SK-N-SH (cell line): ENCODE measurements at regions not wholly inside any gene's neighbourhood (a gene's known extent, or its start where the extent isn't known, plus 50 kb on each side); places are given as distances from the start of the nearest gene placed in this dataset.

Experiments used
- CTCF ChIA-PET: fragments of 300-600, 350-600 bp; formaldehyde crosslinking; extraction: SDS; loops from one replicate; lab custom pipeline; 2021; lab: Yijun Ruan, JAX
- POLR2A ChIA-PET: fragments of 350-600 bp; sonication (Branson Sonifier 250); formaldehyde crosslinking; extraction: SDS; loops from one replicate; lab custom pipeline; 2020; ENCODE audit warnings: antibody characterized with exemption, inconsistent platforms; lab: Yijun Ruan, JAX
- DNase-seq: peaks from one replicate; pipeline ENCODE4 v3.0.0; 2012
- H2AFZ ChIP-seq: fragments of 200-600 bp; sonication (generic); 2 replicates; pipeline ENCODE4 v1.8.1; 2016; ENCODE audit warnings: antibody characterized with exemption, mild to moderate bottlenecking, low read depth
- H3F3A ChIP-seq: fragments of 200-600 bp; sonication (generic); replicated peaks from 2 replicates; pipeline ENCODE3; 2016; ENCODE audit warnings: antibody characterized with exemption, mild to moderate bottlenecking; ENCODE audit not compliant: insufficient read depth
- H3K27ac ChIP-seq, 2 experiments: fragments of 200-500 bp in 1 of 2; fragments of 200-600 bp in 1 of 2; sonication (Bioruptor generic) in 1 of 2; sonication (generic), shearing (Covaris generic) in 1 of 2; 2 replicates each; pipeline versions ENCODE4 v1.5.1 to v1.6.1; 2014 to 2016; ENCODE audit warnings: low read depth in 2 of 2, inconsistent platforms in 1 of 2, low read length in 1 of 2, mild to moderate bottlenecking in 1 of 2, mixed read lengths in 1 of 2
- H3K27me3 ChIP-seq: fragments of 200-600 bp; sonication (generic), shearing (Covaris generic); 2 replicates; pipeline ENCODE4 v1.6.1; 2016; ENCODE audit warnings: mixed run types; ENCODE audit not compliant: insufficient read depth
- H3K36me3 ChIP-seq, 2 experiments: fragments of 200-500 bp in 1 of 2; fragments of 200-600 bp in 1 of 2; sonication (Bioruptor generic) in 1 of 2; sonication (generic) in 1 of 2; replicated peaks in 1 of 2; 2 replicates each; pipeline versions ENCODE3 to v1.5.1; 2014 to 2016; ENCODE audit warnings: low read length in 1 of 2, mild to moderate bottlenecking in 1 of 2; ENCODE audit not compliant: insufficient read depth in 2 of 2, control insufficient read depth in 1 of 2
- H3K4me1 ChIP-seq, 2 experiments: fragments of 200-500 bp in 1 of 2; fragments of 200-600 bp in 1 of 2; sonication (Bioruptor generic) in 1 of 2; sonication (generic), shearing (Covaris generic) in 1 of 2; 2 replicates each; pipeline versions ENCODE4 v1.5.1 to v1.6.1; 2014 to 2016; ENCODE audit warnings: low read depth in 1 of 2, low read length in 1 of 2, mixed run types in 1 of 2; ENCODE audit not compliant: insufficient read depth in 2 of 2, control insufficient read depth in 1 of 2
- H3K4me2 ChIP-seq: fragments of 200-600 bp; sonication (generic), shearing (Covaris generic); 2 replicates; pipeline ENCODE4 v1.6.1; 2017; ENCODE audit warnings: mixed run types
- H3K4me3 ChIP-seq, 2 experiments: fragments of 200-500 bp in 1 of 2; fragments of 200-600 bp in 1 of 2; sonication (Bioruptor generic) in 1 of 2; sonication (generic), shearing (Covaris generic) in 1 of 2; 2 replicates each; pipeline versions ENCODE4 v1.5.1 to v1.8.1; 2014 to 2016; ENCODE audit warnings: low read depth in 2 of 2, inconsistent platforms in 1 of 2, low read length in 1 of 2, mild to moderate bottlenecking in 1 of 2, mixed read lengths in 1 of 2, moderate library complexity in 1 of 2
- H3K79me2 ChIP-seq: fragments of 200-600 bp; sonication (generic); 2 replicates; pipeline ENCODE4 v1.8.1; 2017; ENCODE audit warnings: mild to moderate bottlenecking; ENCODE audit not compliant: insufficient read depth
- H3K9ac ChIP-seq: fragments of 200-600 bp; sonication (generic); 2 replicates; pipeline ENCODE4 v1.6.1; 2017; ENCODE audit warnings: mixed run types
- H3K9me2 ChIP-seq: fragments of 200-600 bp; sonication (generic); 2 replicates; pipeline ENCODE4 v1.6.1; 2017; ENCODE audit warnings: mixed run types
- H3K9me3 ChIP-seq: fragments of 200-600 bp; sonication (generic); 2 replicates; pipeline ENCODE4 v1.6.1; 2017; ENCODE audit warnings: mixed run types, mild to moderate bottlenecking, moderate library complexity
- H4K20me1 ChIP-seq: fragments of 200-600 bp; sonication (generic); 2 replicates; pipeline ENCODE4 v1.6.1; 2017; ENCODE audit warnings: mild to moderate bottlenecking, mixed run types; ENCODE audit not compliant: insufficient read depth
- EP300 ChIP-seq, 2 experiments: IDR thresholded peaks; 2 replicates each; pipeline versions ENCODE4 v1.4.0 to v1.6.1; 2012; ENCODE audit warnings: borderline replicate concordance in 1 of 2, low read depth in 1 of 2, low read length in 1 of 2
- FOSL2 ChIP-seq: IDR thresholded peaks from 2 replicates; pipeline ENCODE4 v1.4.0; 2012; ENCODE audit warnings: low read depth, mild to moderate bottlenecking, moderate library complexity, borderline replicate concordance
- FOXM1 ChIP-seq: IDR thresholded peaks from 2 replicates; pipeline ENCODE4 v1.4.0; 2012; ENCODE audit warnings: low read depth, mild to moderate bottlenecking
- GABPA ChIP-seq: IDR thresholded peaks from 2 replicates; pipeline ENCODE4 v1.4.0; 2012; ENCODE audit warnings: low read depth, mild to moderate bottlenecking
- IRF3 ChIP-seq: fragments of 150-350 bp; IDR thresholded peaks from 2 replicates; pipeline ENCODE4 v1.6.1; 2016; ENCODE audit warnings: mild to moderate bottlenecking, low read depth, low read length
- MAX ChIP-seq: IDR thresholded peaks from 2 replicates; pipeline ENCODE4 v1.4.0; 2012; ENCODE audit warnings: low read depth
- MXI1 ChIP-seq: IDR thresholded peaks from 2 replicates; pipeline ENCODE4 v1.6.1; 2012; ENCODE audit warnings: mild to moderate bottlenecking, low read depth, low read length, improper control_type of control experiment
- RAD21 ChIP-seq: IDR thresholded peaks from 2 replicates; pipeline ENCODE4 v1.6.1; 2012; ENCODE audit warnings: mild to moderate bottlenecking, low read length
- RCOR1 ChIP-seq: fragments of 150-350 bp; IDR thresholded peaks from 2 replicates; pipeline ENCODE4 v1.6.1; 2017; ENCODE audit warnings: antibody characterized with exemption, low read length
- SIN3A ChIP-seq: IDR thresholded peaks from 2 replicates; pipeline ENCODE4 v1.6.1; 2012; ENCODE audit warnings: low read depth, mild to moderate bottlenecking, low read length, moderate library complexity, borderline replicate concordance
- USF2 ChIP-seq: fragments of 150-350 bp; IDR thresholded peaks from 2 replicates; pipeline ENCODE4 v1.6.1; 2017; ENCODE audit warnings: antibody characterized with exemption, low read length, low read depth, borderline replicate concordance
- YY1 ChIP-seq: IDR thresholded peaks from 2 replicates; pipeline ENCODE4 v1.4.0; 2012; ENCODE audit warnings: low read depth, mild to moderate bottlenecking
- WGBS: methylation state at CpG from one replicate; pipeline ENCODE4 v1.1.6; 2017; ENCODE audit warnings: low lambda C conversion rate; 5-methylcytosine and 5-hydroxymethylcytosine counted together
- TF ChIP-seq, protein P1 (sequence below): IDR thresholded peaks from 2 replicates; pipeline ENCODE4 v1.4.0; 2012; ENCODE audit warnings: low read depth, borderline replicate concordance

DNA sequence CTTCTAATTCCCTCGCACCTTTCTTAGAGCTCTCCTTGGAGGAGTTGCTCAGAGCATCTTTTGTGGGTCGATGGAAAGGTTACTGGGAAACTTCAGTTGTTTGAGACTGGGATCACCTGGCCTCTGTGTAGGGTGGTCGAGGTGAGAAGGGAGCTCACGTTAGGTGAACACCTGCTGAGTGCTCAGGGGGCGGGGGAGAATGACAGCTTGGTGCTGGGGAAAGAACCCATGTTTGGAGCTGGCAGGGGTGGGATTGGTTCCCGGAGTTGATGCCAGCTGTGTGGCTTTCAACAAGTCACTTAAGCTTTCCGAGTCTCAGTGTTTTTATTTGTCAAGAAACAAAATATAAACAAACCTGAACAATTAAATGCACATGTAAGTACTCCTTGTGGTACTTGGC lies 122.3 kb downstream of the GLI2 start (continued):
- TF ChIP-seq IRF3: no peak
- no peak for TF ChIP-seq MXI1
- TF ChIP-seq GABPA: no peak
- no peak for TF ChIP-seq YY1
- TF ChIP-seq MAX: no peak
- TF ChIP-seq, all 33 proteins: peak for 0

DNA sequence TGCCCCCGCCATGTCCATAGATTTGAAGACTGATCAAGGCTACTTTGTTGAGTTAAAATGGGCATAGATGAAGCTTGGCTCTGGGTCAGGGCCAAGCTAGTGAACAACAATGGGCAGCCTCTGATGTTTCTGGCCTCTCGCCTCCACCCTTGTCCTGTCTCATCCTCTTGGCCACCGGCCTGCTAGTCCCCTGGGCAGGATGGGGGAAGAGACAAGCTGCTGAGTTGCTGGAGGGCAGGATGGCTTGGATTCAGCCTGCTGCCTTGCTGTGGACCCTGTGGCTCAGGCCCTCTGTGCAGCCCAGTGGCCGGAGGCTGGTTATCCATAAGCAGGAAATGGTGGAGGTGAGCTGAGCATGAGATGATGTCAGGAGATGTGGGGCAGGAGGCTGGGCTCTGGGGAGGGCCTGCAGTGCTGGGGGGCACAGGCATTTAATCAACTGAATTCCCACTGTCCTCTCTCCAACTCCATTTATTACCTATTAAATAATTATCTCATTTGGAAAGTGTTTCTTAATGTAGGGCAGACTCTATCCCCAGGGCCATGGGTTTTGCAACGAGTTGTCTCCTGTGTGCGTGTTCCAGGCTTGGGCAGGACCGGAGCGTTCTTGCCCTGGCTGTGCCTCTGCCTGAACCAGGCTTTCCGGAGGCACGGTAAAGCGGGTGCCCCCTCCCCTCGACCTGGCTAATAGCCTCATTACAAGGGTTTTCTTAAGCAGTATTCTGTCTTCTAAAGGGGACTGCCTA lies 122.9 kb downstream of the GLI2 start:
- H3F3A ChIP-seq: no peaks in the 10 kb centered on the region
- no peak overlapping the region for H3K4me3 ChIP-seq
- H2AFZ ChIP-seq: no peak overlapping the region
- H3K9ac ChIP-seq: no peak overlapping the region
- H3K9me3 ChIP-seq: no peaks in the 10 kb centered on the region
- peak; percentile 64 for DNase-seq
- no peaks in the 10 kb centered on the region for H3K9me2 ChIP-seq
- WGBS: 90% methylated on average over 9 of the region's 12 CpGs
- no peaks in the 10 kb centered on the region for H3K36me3 ChIP-seq
- H3K4me2 ChIP-seq: no peak overlapping the region
- TF ChIP-seq RCOR1 (peak; percentile 37; the same call in 1 of the 2 replicates), RAD21 (0 out of 2 replicates have a peak, but pooled peaks have one; percentile 8), EP300 (IDR thresholded peaks at IDR 0.05; ENCODE audit: borderline replicate concordance in 1 of 2, low read depth in 1 of 2, low read length in 1 of 2) (peak in 1 of 2 experiments; percentile 61; a peak in 2 of 4 replicates), SIN3A (no peak)
- TF ChIP-seq, protein P1, sequence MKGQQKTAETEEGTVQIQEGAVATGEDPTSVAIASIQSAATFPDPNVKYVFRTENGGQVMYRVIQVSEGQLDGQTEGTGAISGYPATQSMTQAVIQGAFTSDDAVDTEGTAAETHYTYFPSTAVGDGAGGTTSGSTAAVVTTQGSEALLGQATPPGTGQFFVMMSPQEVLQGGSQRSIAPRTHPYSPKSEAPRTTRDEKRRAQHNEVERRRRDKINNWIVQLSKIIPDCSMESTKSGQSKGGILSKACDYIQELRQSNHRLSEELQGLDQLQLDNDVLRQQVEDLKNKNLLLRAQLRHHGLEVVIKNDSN: no peak
- TF ChIP-seq, all 33 proteins: peak for 3
- Histone ChIP-seq H3K79me2 (no peaks in the 10 kb centered on the region; the same call in 1 of the 2 replicates), H3K27me3 (no peaks in the 10 kb centered on the region), H3K4me1 (peaks cover 5 to 69% of the 10 kb centered on the region in 2 experiments; a peak in 3 of 4 replicates), H4K20me1 (0 out of 2 replicates have a peak, but pooled peaks cover 5% of the 10 kb centered on the region), H3K27ac (peak overlapping the region in 1 of 2 experiments; percentile 82; a peak in 2 of 4 replicates)
- ChIA-PET CTCF (interaction anchor here (0.8 to 1.6 kb wide), 7 partner anchors 10 to 222 kb away, joined by 3 to 5 read pairs (median 3); no protein-coding TSS in a partner anchor), POLR2A (no interaction called here)

DNA sequence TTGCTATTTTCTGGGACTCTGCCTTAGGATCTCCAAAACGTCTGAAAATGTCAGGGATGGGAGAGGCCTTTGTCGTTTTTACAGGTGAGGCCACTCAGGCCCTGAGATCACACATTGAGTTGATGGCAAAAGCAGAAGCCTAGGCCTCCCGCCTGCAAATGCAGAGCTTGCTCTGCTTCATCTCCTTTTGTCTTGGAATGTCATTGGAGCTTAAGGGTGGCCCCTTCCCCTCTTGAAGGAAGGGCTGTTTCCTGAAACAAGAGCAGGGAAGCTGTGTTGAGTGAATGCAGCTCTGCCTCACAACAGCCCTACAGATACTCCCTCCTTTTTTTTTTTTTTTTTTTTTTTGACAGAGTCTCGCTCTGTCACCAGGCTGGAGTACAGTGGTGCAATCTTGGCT lies 123.5 kb downstream of the GLI2 start:
- TF ChIP-seq USF2 (no peak), YY1 (no peak), FOXM1 (no peak), FOSL2 (no peak)
- no peak overlapping the region for H3K4me3 ChIP-seq
- H4K20me1 ChIP-seq: 0 out of 2 replicates have a peak, but pooled peaks cover 5% of the 10 kb centered on the region
- WGBS: 91% methylated on average over 4 of the region's 4 CpGs
- H3K36me3 ChIP-seq: no peaks in the 10 kb centered on the region
- no peaks in the 10 kb centered on the region for H3K27me3 ChIP-seq
- H3F3A ChIP-seq: no peaks in the 10 kb centered on the region
- CTCF ChIA-PET: interaction anchor here (0.8 to 3.6 kb wide), 4 partner anchors 21 to 212 kb away, joined by 3 to 13 read pairs (median 4); no protein-coding TSS in a partner anchor
- peaks cover 7 to 70% of the 10 kb centered on the region in 2 experiments; a peak in 3 of 4 replicates for H3K4me1 ChIP-seq
- no peak overlapping the region for H3K9ac ChIP-seq
- H3K79me2 ChIP-seq: peaks cover 4% of the 10 kb centered on the region; the same call in 1 of the 2 replicates
- H3K4me2 ChIP-seq: no peak overlapping the region
- H3K27ac ChIP-seq: peak overlapping the region in 1 of 2 experiments; percentile 82; a peak in 2 of 4 replicates
- no peaks in the 10 kb centered on the region for H3K9me2 ChIP-seq
- no peaks in the 10 kb centered on the region for H3K9me3 ChIP-seq
- no peak for DNase-seq
- POLR2A ChIA-PET: no interaction called here
- no peak overlapping the region for H2AFZ ChIP-seq
